ENCODE measurements at regions not wholly inside any gene's neighbourhood (a gene's known extent, or its start where the extent isn't known, plus 50 kb on each side); places are given as distances from the start of the nearest gene placed in this dataset.

DNA sequence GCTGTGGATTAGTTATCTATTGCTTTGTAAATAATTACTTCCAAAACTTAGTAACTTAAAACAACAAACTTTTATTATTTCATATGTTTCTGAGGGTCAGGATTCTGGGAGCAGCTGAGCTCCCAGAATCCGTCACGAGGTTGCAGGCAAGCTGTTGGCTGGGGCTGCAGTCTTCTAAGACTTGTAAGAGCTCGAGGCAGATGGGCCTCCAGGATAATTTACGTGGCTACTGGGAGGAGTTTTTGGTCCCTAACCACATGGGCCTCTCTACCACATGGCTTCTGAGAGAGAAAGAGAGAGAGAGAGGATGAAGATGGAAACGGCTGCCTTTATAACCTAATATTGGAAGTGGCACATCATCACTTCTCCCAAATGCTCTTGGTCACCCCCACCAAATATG lies 64.9 kb upstream of the SULF2 start:
- no peak for TF ChIP-seq EZH2 (IDR thresholded peaks at IDR 0.05; ENCODE audit: low read depth)
- TF ChIP-seq, protein P1, sequence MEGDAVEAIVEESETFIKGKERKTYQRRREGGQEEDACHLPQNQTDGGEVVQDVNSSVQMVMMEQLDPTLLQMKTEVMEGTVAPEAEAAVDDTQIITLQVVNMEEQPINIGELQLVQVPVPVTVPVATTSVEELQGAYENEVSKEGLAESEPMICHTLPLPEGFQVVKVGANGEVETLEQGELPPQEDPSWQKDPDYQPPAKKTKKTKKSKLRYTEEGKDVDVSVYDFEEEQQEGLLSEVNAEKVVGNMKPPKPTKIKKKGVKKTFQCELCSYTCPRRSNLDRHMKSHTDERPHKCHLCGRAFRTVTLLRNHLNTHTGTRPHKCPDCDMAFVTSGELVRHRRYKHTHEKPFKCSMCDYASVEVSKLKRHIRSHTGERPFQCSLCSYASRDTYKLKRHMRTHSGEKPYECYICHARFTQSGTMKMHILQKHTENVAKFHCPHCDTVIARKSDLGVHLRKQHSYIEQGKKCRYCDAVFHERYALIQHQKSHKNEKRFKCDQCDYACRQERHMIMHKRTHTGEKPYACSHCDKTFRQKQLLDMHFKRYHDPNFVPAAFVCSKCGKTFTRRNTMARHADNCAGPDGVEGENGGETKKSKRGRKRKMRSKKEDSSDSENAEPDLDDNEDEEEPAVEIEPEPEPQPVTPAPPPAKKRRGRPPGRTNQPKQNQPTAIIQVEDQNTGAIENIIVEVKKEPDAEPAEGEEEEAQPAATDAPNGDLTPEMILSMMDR (conservative IDR thresholded peaks at IDR 0.05): no peak
